ENCODE measurements at regions not wholly inside any gene's neighbourhood (a gene's known extent, or its start where the extent isn't known, plus 50 kb on each side); places are given as distances from the start of the nearest gene placed in this dataset.

GRCh38 chr16:79366635-79367034, 233.9 kb downstream of the MAF start:
- 86 to 90% methylated on average over 1 of the region's 1 CpG for WGBS, 2 donors
- Histone ChIP-seq H3K9me3 (peaks cover 0 to 11% (median 4%) of the 10 kb centered on the region in 3 donors), H3K4me3 (no peak overlapping the region), H3K27me3 (no peaks in the 10 kb centered on the region), H3K27ac (no peak overlapping the region), H3K36me3 (no peaks in the 10 kb centered on the region), H3K4me1 (peaks cover 3 to 17% (median 10%) of the 10 kb centered on the region in 3 donors)
- DNase-seq: no peak
- TF ChIP-seq CTCF (IDR thresholded peaks at IDR 0.05) (no peak), POLR2A (IDR thresholded peaks at IDR 0.05) (no peak)
- intact Hi-C loops (cut with DNase I): no loop called here

- Histone ChIP-seq H3K4me3 (no peak overlapping the region), H3K4me1 (peaks cover 3 to 25% (median 10%) of the 10 kb centered on the region in 3 donors), H3K36me3 (no peaks in the 10 kb centered on the region), H3K9me3 (peaks cover 0 to 4% (median 2%) of the 10 kb centered on the region in 3 donors), H3K27ac (no peak overlapping the region), H3K27me3 (no peaks in the 10 kb centered on the region)
- TF ChIP-seq CTCF (IDR thresholded peaks at IDR 0.05) (no peak), POLR2A (IDR thresholded peaks at IDR 0.05) (no peak)
- intact Hi-C loops (cut with DNase I): no loop called here
- WGBS, 2 donors: 90% methylated on average over 4 of the region's 4 CpGs
- DNase-seq: no peak
Observed at GRCh38 chr16:79365702-79366101, 234.8 kb downstream of the MAF start.

- H3K27me3 ChIP-seq: no peaks in the 10 kb centered on the region
- TF ChIP-seq POLR2A (IDR thresholded peaks at IDR 0.05) (no peak), CTCF (IDR thresholded peaks at IDR 0.05) (no peak)
- H3K4me1 ChIP-seq: peaks cover 3 to 36% (median 10%) of the 10 kb centered on the region in 3 donors
- no peak for DNase-seq
- 72 to 82% methylated on average over 2 of the region's 2 CpGs for WGBS, 2 donors
- peaks cover 0 to 4% (median 0%) of the 10 kb centered on the region in 3 donors for H3K9me3 ChIP-seq
- no peak overlapping the region for H3K27ac ChIP-seq
- no peak overlapping the region for H3K4me3 ChIP-seq
- intact Hi-C loops (cut with DNase I): no loop called here
- no peaks in the 10 kb centered on the region for H3K36me3 ChIP-seq
Observed at GRCh38 chr16:79363484-79363883, 237.1 kb downstream of the MAF start.

- Histone ChIP-seq H3K4me3 (peak overlapping the region in 1 of 4 donors; percentile 13), H3K27me3 (no peaks in the 10 kb centered on the region), H3K27ac (peak overlapping the region in 3 of 4 donors; percentile 27 to 65 (median 53)), H3K9me3 (peaks cover 0 to 4% (median 0%) of the 10 kb centered on the region in 3 donors), H3K36me3 (no peaks in the 10 kb centered on the region), H3K4me1 (peaks cover 3 to 36% (median 10%) of the 10 kb centered on the region in 3 donors)
- TF ChIP-seq CTCF (IDR thresholded peaks at IDR 0.05): no peak
- no peak for TF ChIP-seq POLR2A (IDR thresholded peaks at IDR 0.05)
- intact Hi-C loops (cut with DNase I): no loop called here
- WGBS, 2 donors: 43 to 44% methylated on average over 1 of the region's 1 CpG
- no peak for DNase-seq
Observed at GRCh38 chr16:79363035-79363434, 237.5 kb downstream of the MAF start.

- no peaks in the 10 kb centered on the region for H3K27me3 ChIP-seq
- H3K4me3 ChIP-seq: peak overlapping the region; percentile 3 to 23 (median 14)
- H3K36me3 ChIP-seq: no peaks in the 10 kb centered on the region
- WGBS, 2 donors: 50 to 57% methylated on average over 7 of the region's 7 CpGs
- intact Hi-C loops (cut with DNase I): no loop called here
- H3K9me3 ChIP-seq: peaks cover 0 to 4% (median 0%) of the 10 kb centered on the region in 3 donors
- TF ChIP-seq CTCF (IDR thresholded peaks at IDR 0.05) (no peak), POLR2A (IDR thresholded peaks at IDR 0.05) (no peak)
- H3K27ac ChIP-seq: peak overlapping the region in 3 of 4 donors; percentile 27 to 65 (median 53)
- DNase-seq: no peak
- H3K4me1 ChIP-seq: peaks cover 3 to 36% (median 10%) of the 10 kb centered on the region in 3 donors
Observed at GRCh38 chr16:79362300-79362970, 238.1 kb downstream of the MAF start.

Data from esophagus squamous epithelium (tissue), 5 donors.